OCI-LY7 (cell line): ENCODE measurements at regions not wholly inside any gene's neighbourhood (a gene's known extent, or its start where the extent isn't known, plus 50 kb on each side); places are given as distances from the start of the nearest gene placed in this dataset.

ENCODE experiments used
- BruUV-seq: library from RNA; stranded (reverse); fragments of 400-500 nt; replicated peaks from 2 replicates; lab custom pipeline; 2021; lab: Mats Ljungman, UMichigan
- CTCF ChIA-PET: fragments of 300-600 bp; sonication (Branson Sonifier 250); formaldehyde crosslinking; loops from one replicate; lab custom pipeline; 2022; ENCODE audit warnings: antibody characterized with exemption; ENCODE audit not compliant: unreplicated experiment; lab: Charles Lee
- POLR2A ChIA-PET: fragments of 300-600 bp; sonication (Branson Sonifier 250); formaldehyde crosslinking; loops from one replicate; lab custom pipeline; 2022; ENCODE audit warnings: antibody characterized with exemption; lab: Charles Lee
- DNase-seq: peaks from one replicate; pipeline ENCODE4 v3.0.0-alpha.2; 2015; ENCODE audit warnings: low spot score
- H2AFZ ChIP-seq: fragments of 200-600 bp; sonication (generic), shearing (Covaris generic); 2 replicates; pipeline ENCODE4 v1.6.1; 2014; ENCODE audit warnings: mild to moderate bottlenecking, antibody characterized with exemption, low read length, moderate library complexity
- H3K27ac ChIP-seq: fragments of 200-600 bp; sonication (generic); 2 replicates; pipeline ENCODE4 v1.5.1; 2014; ENCODE audit warnings: mixed run types, low read depth, mild to moderate bottlenecking, moderate library complexity, low read length, inconsistent platforms; ENCODE audit not compliant: poor library complexity, severe bottlenecking
- H3K36me3 ChIP-seq: fragments of 200-600 bp; sonication (generic); 2 replicates; pipeline ENCODE4 v1.6.1; 2014; ENCODE audit warnings: mild to moderate bottlenecking, antibody characterized with exemption, low read length, moderate library complexity, mixed read lengths; ENCODE audit not compliant: insufficient read depth
- H3K4me1 ChIP-seq: fragments of 200-600 bp; sonication (generic); 2 replicates; pipeline ENCODE4 v1.5.1; 2014; ENCODE audit warnings: mild to moderate bottlenecking, low read length; ENCODE audit not compliant: insufficient read depth, poor library complexity, severe bottlenecking
- H3K4me2 ChIP-seq: fragments of 200-600 bp; sonication (generic); 2 replicates; pipeline ENCODE4 v1.6.1; 2014; ENCODE audit warnings: mild to moderate bottlenecking, low read length
- H3K4me3 ChIP-seq: fragments of 200-600 bp; sonication (generic); 2 replicates; pipeline ENCODE4 v1.5.1; 2014; ENCODE audit warnings: mild to moderate bottlenecking, low read depth, low read length; ENCODE audit not compliant: poor library complexity, severe bottlenecking
- H3K79me2 ChIP-seq: fragments of 200-600 bp; sonication (generic); 2 replicates; pipeline ENCODE4 v1.6.1; 2016; ENCODE audit warnings: low read depth, mild to moderate bottlenecking, low read length, moderate library complexity, mixed read lengths; ENCODE audit not compliant: insufficient read depth
- H3K9me2 ChIP-seq: fragments of 200-600 bp; sonication (generic); 2 replicates; pipeline ENCODE4 v1.6.1; 2016; ENCODE audit warnings: mild to moderate bottlenecking, low read length, mixed read lengths; ENCODE audit not compliant: insufficient read depth
- H3K9me3 ChIP-seq: fragments of 200-600 bp; sonication (generic); 2 replicates; pipeline ENCODE4 v1.6.1; 2014; ENCODE audit warnings: mild to moderate bottlenecking, mixed run types, low read length, mixed read lengths
- H4K20me1 ChIP-seq: fragments of 200-600 bp; sonication (generic); 2 replicates; pipeline ENCODE4 v1.6.1; 2014; ENCODE audit warnings: mild to moderate bottlenecking, antibody characterized with exemption, low read length, moderate library complexity, mixed read lengths; ENCODE audit not compliant: insufficient read depth
- EZH2phosphoT487 ChIP-seq: fragments of 200-600 bp; sonication (generic); IDR thresholded peaks from 2 replicates; pipeline ENCODE4 v1.6.1; 2018; ENCODE audit warnings: low read depth, borderline replicate concordance, mild to moderate bottlenecking, mixed run types, antibody characterized with exemption, low read length, moderate library complexity, mixed read lengths
- intact Hi-C: fragments of 100-400 bp; cut with micrococcal nuclease; formaldehyde crosslinking; loops from one replicate; pipeline ENCODE4 v1.10.0; 2022; ENCODE audit not compliant: unreplicated experiment
- TF ChIP-seq, protein P1 (sequence below): fragments of 200-600 bp; sonication (generic); conservative IDR thresholded peaks from 2 replicates; pipeline ENCODE4 v1.5.1; 2014; ENCODE audit warnings: mild to moderate bottlenecking, antibody characterized with exemption, low read length, moderate library complexity, mixed read lengths

DNA sequence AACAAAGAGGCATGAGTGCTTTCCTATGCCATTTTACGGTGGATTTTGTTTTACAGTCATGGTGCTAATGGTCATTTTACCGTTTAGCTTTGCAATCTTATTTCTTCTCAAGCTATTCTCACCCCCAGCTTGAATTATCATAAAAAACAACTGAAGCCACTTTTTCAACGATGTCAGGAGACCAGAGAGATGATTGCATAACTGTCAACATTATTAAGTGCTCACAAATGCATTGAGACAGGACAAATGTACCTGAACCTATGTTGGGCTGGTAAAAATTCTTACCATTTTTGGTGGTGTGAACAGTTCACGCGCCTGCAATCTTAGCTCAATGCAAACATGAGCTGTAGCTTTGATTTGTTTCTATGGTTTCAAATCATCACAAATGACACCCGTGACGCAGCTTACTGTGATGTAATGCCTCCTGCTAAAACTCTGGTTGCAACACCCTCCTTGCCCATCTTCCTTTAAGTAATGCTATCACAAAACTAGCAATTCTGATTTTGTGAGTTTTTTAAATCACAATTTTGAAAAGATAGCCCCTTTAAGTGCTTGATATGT lies 104.4 kb downstream of the UCHL5 start:
- intact Hi-C loops = no loop called here
- no peak for DNase-seq
- Histone ChIP-seq H3K9me2 (no peaks in the 10 kb centered on the region), H4K20me1 (no peaks in the 10 kb centered on the region), H3K27ac (no peak overlapping the region), H3K4me1 (no peaks in the 10 kb centered on the region), H3K4me3 (no peak overlapping the region), H2AFZ (no peak overlapping the region), H3K4me2 (no peak overlapping the region), H3K36me3 (no peaks in the 10 kb centered on the region), H3K9me3 (no peaks in the 10 kb centered on the region), H3K79me2 (no peaks in the 10 kb centered on the region)
- CTCF ChIA-PET = no interaction called here
- POLR2A ChIA-PET = interaction anchor here (0.6 to 1.3 kb wide), 3 partner anchors 15 to 1728 kb away, joined by 3 read pairs; no protein-coding TSS in a partner anchor
- no TSS peak for BruUV-seq
- no peak for TF ChIP-seq EZH2phosphoT487
- TF ChIP-seq, protein P1, sequence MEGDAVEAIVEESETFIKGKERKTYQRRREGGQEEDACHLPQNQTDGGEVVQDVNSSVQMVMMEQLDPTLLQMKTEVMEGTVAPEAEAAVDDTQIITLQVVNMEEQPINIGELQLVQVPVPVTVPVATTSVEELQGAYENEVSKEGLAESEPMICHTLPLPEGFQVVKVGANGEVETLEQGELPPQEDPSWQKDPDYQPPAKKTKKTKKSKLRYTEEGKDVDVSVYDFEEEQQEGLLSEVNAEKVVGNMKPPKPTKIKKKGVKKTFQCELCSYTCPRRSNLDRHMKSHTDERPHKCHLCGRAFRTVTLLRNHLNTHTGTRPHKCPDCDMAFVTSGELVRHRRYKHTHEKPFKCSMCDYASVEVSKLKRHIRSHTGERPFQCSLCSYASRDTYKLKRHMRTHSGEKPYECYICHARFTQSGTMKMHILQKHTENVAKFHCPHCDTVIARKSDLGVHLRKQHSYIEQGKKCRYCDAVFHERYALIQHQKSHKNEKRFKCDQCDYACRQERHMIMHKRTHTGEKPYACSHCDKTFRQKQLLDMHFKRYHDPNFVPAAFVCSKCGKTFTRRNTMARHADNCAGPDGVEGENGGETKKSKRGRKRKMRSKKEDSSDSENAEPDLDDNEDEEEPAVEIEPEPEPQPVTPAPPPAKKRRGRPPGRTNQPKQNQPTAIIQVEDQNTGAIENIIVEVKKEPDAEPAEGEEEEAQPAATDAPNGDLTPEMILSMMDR = no peak

DNA sequence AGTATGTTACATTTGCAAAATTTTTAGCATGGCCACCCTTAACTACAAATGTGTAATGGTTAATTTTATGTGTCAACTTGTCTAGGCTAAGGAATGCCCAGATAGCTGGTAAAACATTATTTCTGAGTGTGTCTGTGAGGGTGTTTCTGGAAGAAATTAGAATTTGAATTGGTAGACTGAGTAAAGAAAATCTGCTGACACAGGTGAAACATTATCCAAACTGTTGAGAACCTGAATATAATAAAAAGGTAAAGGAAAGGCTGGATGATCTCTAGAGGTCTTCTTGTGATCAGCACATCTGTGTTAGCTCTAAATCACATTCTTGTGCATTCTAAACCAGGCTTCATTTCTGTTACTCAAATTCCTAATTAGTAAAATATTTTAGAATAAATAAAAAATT lies 100.8 kb downstream of the UCHL5 start:
- intact Hi-C loops = no loop called here
- BruUV-seq = no TSS peak
- Histone ChIP-seq H3K4me1 (no peaks in the 10 kb centered on the region), H3K79me2 (no peaks in the 10 kb centered on the region), H2AFZ (no peak overlapping the region), H3K9me2 (no peaks in the 10 kb centered on the region), H4K20me1 (no peaks in the 10 kb centered on the region), H3K4me2 (no peak overlapping the region), H3K36me3 (no peaks in the 10 kb centered on the region), H3K4me3 (no peak overlapping the region), H3K27ac (no peak overlapping the region), H3K9me3 (no peaks in the 10 kb centered on the region)
- no peak for DNase-seq
- TF ChIP-seq, protein P1 = no peak
- TF ChIP-seq EZH2phosphoT487 = no peak
- ChIA-PET CTCF (no interaction called here), POLR2A (interaction anchor here (0.6 to 1.3 kb wide), 2 partner anchors 12 to 125 kb away, joined by 3 to 4 read pairs; no protein-coding TSS in a partner anchor)

DNA sequence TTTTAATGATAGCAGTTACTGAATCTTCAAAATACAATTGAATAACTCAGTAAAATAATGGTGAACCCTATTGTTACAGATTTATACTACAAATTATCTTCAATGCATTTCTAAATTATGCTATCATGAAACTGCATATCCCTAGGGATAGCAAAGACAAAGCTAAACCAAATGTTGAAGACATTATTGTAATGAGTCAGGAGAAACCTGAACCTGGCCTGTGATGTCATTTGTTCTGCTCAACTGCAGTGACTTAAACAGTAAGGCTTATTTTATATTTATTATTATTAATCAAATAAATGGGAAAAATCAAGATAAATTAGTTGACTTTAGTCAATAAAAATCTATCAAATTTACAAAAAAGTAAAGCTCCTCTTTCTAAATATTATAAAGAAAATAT lies 100.3 kb downstream of the UCHL5 start:
- ChIA-PET POLR2A (interaction anchor here (0.6 to 1.3 kb wide), 2 partner anchors 11 to 125 kb away, joined by 3 to 4 read pairs; no protein-coding TSS in a partner anchor), CTCF (no interaction called here)
- Histone ChIP-seq H3K27ac (no peak overlapping the region), H4K20me1 (no peaks in the 10 kb centered on the region), H3K4me2 (no peak overlapping the region), H2AFZ (no peak overlapping the region), H3K9me2 (no peaks in the 10 kb centered on the region), H3K36me3 (no peaks in the 10 kb centered on the region), H3K9me3 (no peaks in the 10 kb centered on the region), H3K4me3 (no peak overlapping the region), H3K79me2 (no peaks in the 10 kb centered on the region), H3K4me1 (no peaks in the 10 kb centered on the region)
- DNase-seq = no peak
- TF ChIP-seq, protein P1 = no peak
- TF ChIP-seq EZH2phosphoT487 = no peak
- no TSS peak for BruUV-seq
- intact Hi-C loops = no loop called here
